PC-9 (cell line): ENCODE measurements at regions not wholly inside any gene's neighbourhood (a gene's known extent, or its start where the extent isn't known, plus 50 kb on each side); places are given as distances from the start of the nearest gene placed in this dataset.

Experiments
- CTCF ChIP-seq: fragments of 200-600 bp; sonication (generic); conservative IDR thresholded peaks from 2 replicates; pipeline ENCODE4 v1.6.1; 2017; ENCODE audit warnings: mixed run types, antibody characterized with exemption, mild to moderate bottlenecking, moderate library complexity
- EZH2 ChIP-seq: fragments of 200-600 bp; sonication (generic); IDR thresholded peaks from 2 replicates; pipeline ENCODE4 v1.8.0; 2017; ENCODE audit warnings: antibody characterized with exemption, low read depth

- TF ChIP-seq CTCF (peak; percentile 34; the same call in 1 of the 2 replicates), EZH2 (no peak)
Observed at GRCh38 chr15:96462768-96463750, 132.6 kb downstream of the NR2F2 start.
